Stimulated activated CD4-positive, alpha-beta T cell treated with anti-CD3 and anti-CD28 coated beads, Interleukin-2, amount 100 ng/mL, for 24 hours (primary cell): ENCODE measurements at regions not wholly inside any gene's neighbourhood (a gene's known extent, or its start where the extent isn't known, plus 50 kb on each side); places are given as distances from the start of the nearest gene placed in this dataset.

Experiments used
- DNase-seq, 2 donors: peaks; one replicate each; pipeline ENCODE4 v3.0.0-alpha.2; 2020

GRCh38 chr4:22094217-22094616, 145.6 kb upstream of the KCNIP4 start:
- no peak for DNase-seq

GRCh38 chr4:22093126-22093525, 144.6 kb upstream of the KCNIP4 start:
- DNase-seq = no peak

- no peak for DNase-seq
Measured at GRCh38 chr4:22091906-22092305, 143.3 kb upstream of the KCNIP4 start.

GRCh38 chr4:22091352-22091717, 142.8 kb upstream of the KCNIP4 start:
- DNase-seq = no peak

GRCh38 chr4:22090661-22091351, 142.2 kb upstream of the KCNIP4 start:
- DNase-seq = no peak

GRCh38 chr4:22077571-22077970, 129.0 kb upstream of the KCNIP4 start:
- no peak for DNase-seq

- DNase-seq = no peak
Measured at GRCh38 chr4:22072726-22073125, 124.2 kb upstream of the KCNIP4 start.

GRCh38 chr4:22072240-22072639, 123.7 kb upstream of the KCNIP4 start:
- no peak for DNase-seq

GRCh38 chr4:22071749-22072148, 123.2 kb upstream of the KCNIP4 start:
- DNase-seq = no peak

GRCh38 chr4:22070256-22070655, 121.7 kb upstream of the KCNIP4 start:
- DNase-seq = no peak

GRCh38 chr4:22063613-22064012, 115.0 kb upstream of the KCNIP4 start:
- no peak for DNase-seq

GRCh38 chr4:22062676-22063075, 114.1 kb upstream of the KCNIP4 start:
- DNase-seq = no peak

GRCh38 chr4:22055954-22056353, 107.4 kb upstream of the KCNIP4 start:
- DNase-seq = no peak

GRCh38 chr4:22052076-22052475, 103.5 kb upstream of the KCNIP4 start:
- no peak for DNase-seq

GRCh38 chr4:22048323-22048722, 99.8 kb upstream of the KCNIP4 start:
- no peak for DNase-seq

GRCh38 chr4:22047793-22048192, 99.2 kb upstream of the KCNIP4 start:
- no peak for DNase-seq

GRCh38 chr4:22045051-22045630, 96.6 kb upstream of the KCNIP4 start:
- DNase-seq = no peak

GRCh38 chr4:22031423-22031822, 82.9 kb upstream of the KCNIP4 start:
- DNase-seq = no peak

GRCh38 chr4:22030881-22031280, 82.3 kb upstream of the KCNIP4 start:
- no peak for DNase-seq

GRCh38 chr4:22030307-22030706, 81.7 kb upstream of the KCNIP4 start:
- DNase-seq = no peak

- no peak for DNase-seq
Measured at GRCh38 chr4:22029803-22030202, 81.2 kb upstream of the KCNIP4 start.

GRCh38 chr4:22021106-22021505, 72.5 kb upstream of the KCNIP4 start:
- DNase-seq = no peak

GRCh38 chr4:22020129-22020528, 71.6 kb upstream of the KCNIP4 start:
- no peak for DNase-seq

- DNase-seq = no peak
Measured at GRCh38 chr4:22019676-22020075, 71.1 kb upstream of the KCNIP4 start.

- DNase-seq = no peak
Measured at GRCh38 chr4:22014222-22014741, 65.7 kb upstream of the KCNIP4 start.
